Right lobe of liver (tissue), 4 donors: ENCODE measurements at regions not wholly inside any gene's neighbourhood (a gene's known extent, or its start where the extent isn't known, plus 50 kb on each side); places are given as distances from the start of the nearest gene placed in this dataset.

ENCODE experiments used
- POLR2A ChIP-seq: fragments of 450-650 bp; IDR thresholded peaks from one replicate; pipeline ENCODE4 v1.6.1; 2017; ENCODE audit warnings: antibody characterized with exemption, mild to moderate bottlenecking
- TF ChIP-seq, protein P1 (sequence below), 4 donors: fragments of 200-600 bp in 3 of 4; fragments of 450-650 bp in 1 of 4; IDR thresholded peaks; one replicate each; pipeline versions ENCODE4 v1.5.1 to v1.8.0; 2016 to 2022; ENCODE audit warnings: antibody characterized with exemption in 4 of 4, mild to moderate bottlenecking in 2 of 4
- donor health status: DM: no; HTN: no; CAD: no.
- donor health status: DM: no; HTN: no; CAD: no.
- donor health status: DM: no; HTN: yes; CAD: no.

GRCh38 chr2:67096886-67097285 lies 300.2 kb upstream of the ETAA1 start:
- no peak for TF ChIP-seq POLR2A
- TF ChIP-seq, protein P1, sequence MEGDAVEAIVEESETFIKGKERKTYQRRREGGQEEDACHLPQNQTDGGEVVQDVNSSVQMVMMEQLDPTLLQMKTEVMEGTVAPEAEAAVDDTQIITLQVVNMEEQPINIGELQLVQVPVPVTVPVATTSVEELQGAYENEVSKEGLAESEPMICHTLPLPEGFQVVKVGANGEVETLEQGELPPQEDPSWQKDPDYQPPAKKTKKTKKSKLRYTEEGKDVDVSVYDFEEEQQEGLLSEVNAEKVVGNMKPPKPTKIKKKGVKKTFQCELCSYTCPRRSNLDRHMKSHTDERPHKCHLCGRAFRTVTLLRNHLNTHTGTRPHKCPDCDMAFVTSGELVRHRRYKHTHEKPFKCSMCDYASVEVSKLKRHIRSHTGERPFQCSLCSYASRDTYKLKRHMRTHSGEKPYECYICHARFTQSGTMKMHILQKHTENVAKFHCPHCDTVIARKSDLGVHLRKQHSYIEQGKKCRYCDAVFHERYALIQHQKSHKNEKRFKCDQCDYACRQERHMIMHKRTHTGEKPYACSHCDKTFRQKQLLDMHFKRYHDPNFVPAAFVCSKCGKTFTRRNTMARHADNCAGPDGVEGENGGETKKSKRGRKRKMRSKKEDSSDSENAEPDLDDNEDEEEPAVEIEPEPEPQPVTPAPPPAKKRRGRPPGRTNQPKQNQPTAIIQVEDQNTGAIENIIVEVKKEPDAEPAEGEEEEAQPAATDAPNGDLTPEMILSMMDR (IDR thresholded peaks at IDR 0.05), result no peak
